Thyroid gland (tissue), 4 donors: ENCODE measurements at regions not wholly inside any gene's neighbourhood (a gene's known extent, or its start where the extent isn't known, plus 50 kb on each side); places are given as distances from the start of the nearest gene placed in this dataset.
"Not testable (repeated sequence)": the region's sequence is repeated elsewhere in the genome, so short reads cannot be mapped to it uniquely, and the experiment has no call there.

Experiments
- DNase-seq, 2 donors: peaks; one replicate each; pipeline ENCODE4 v3.0.0-alpha.2; 2019
- H3K27ac ChIP-seq, 3 donors: fragments of 200-600 bp; sonication (generic); 1 replicate in 2 of 3; 2 replicates in 1 of 3; pipeline ENCODE4 v1.5.1; 2016 to 2019; ENCODE audit warnings: mild to moderate bottlenecking in 1 of 3, moderate library complexity in 1 of 3
- H3K27me3 ChIP-seq: fragments of 200-600 bp; sonication (generic); one replicate; pipeline ENCODE4 v1.5.1; 2019
- H3K36me3 ChIP-seq, 2 donors: fragments of 200-600 bp; sonication (generic); one replicate each; pipeline ENCODE4 v1.5.1; 2016 to 2019
- H3K4me1 ChIP-seq, 2 donors: fragments of 200-600 bp; sonication (generic); one replicate each; pipeline ENCODE4 v1.5.1; 2017 to 2019
- H3K4me3 ChIP-seq, 3 donors: fragments of 200-600 bp; sonication (generic); replicated peaks in 1 of 3; 1 replicate in 2 of 3; 2 replicates in 1 of 3; pipeline ENCODE4 v1.5.1; 2016; ENCODE audit warnings: mild to moderate bottlenecking in 1 of 3
- H3K9me3 ChIP-seq: fragments of 200-600 bp; sonication (generic); one replicate; pipeline ENCODE4 v1.5.1; 2017
- CTCF ChIP-seq, 6 experiments: fragments of 200-600 bp in 3 of 6; fragments of 450-650 bp in 3 of 6; sonication (generic) in 3 of 6; IDR thresholded peaks; one replicate each; pipeline ENCODE4 v1.5.1; 2016 to 2019; ENCODE audit warnings: antibody characterized with exemption in 6 of 6, mild to moderate bottlenecking in 2 of 6, inconsistent platforms in 1 of 6, moderate library complexity in 1 of 6
- POLR2A ChIP-seq, 2 donors: fragments of 450-650 bp; IDR thresholded peaks; one replicate each; pipeline ENCODE4 v1.6.1; 2017; ENCODE audit warnings: antibody characterized with exemption in 2 of 2, mild to moderate bottlenecking in 2 of 2, moderate library complexity in 1 of 2
- WGBS, 2 donors: methylation state at CpG; one replicate each; pipeline ENCODE4 v1.1.5; 2017; 5-methylcytosine and 5-hydroxymethylcytosine counted together
- intact Hi-C: fragments of 100-400 bp; cut with DNase I; formaldehyde crosslinking; loops from one replicate; pipeline ENCODE4 v1.15.1; 2023

GRCh38 chr6:122877302-122877701 is 88.2 kb downstream of the SMPDL3A start:
- Histone ChIP-seq H3K27me3 (no peaks in the 10 kb centered on the region), H3K9me3 (no peaks in the 10 kb centered on the region), H3K36me3 (no peaks in the 10 kb centered on the region), H3K4me3 (no peak overlapping the region), H3K4me1 (no peaks in the 10 kb centered on the region), H3K27ac (no peak overlapping the region)
- TF ChIP-seq CTCF (IDR thresholded peaks at IDR 0.05) (no peak), POLR2A (IDR thresholded peaks at IDR 0.05) (no peak)
- WGBS, 2 donors = 90 to 91% methylated on average over 3 of the region's 3 CpGs
- no peak for DNase-seq
- intact Hi-C loops = no loop called here

GRCh38 chr6:122878796-122879195 is 89.7 kb downstream of the SMPDL3A start:
- H3K9me3 ChIP-seq = no peaks in the 10 kb centered on the region
- H3K36me3 ChIP-seq = no peaks in the 10 kb centered on the region
- TF ChIP-seq POLR2A (IDR thresholded peaks at IDR 0.05) (no peak), CTCF (IDR thresholded peaks at IDR 0.05) (no peak)
- 29 to 47% methylated on average over 1 of the region's 1 CpG for WGBS, 2 donors
- H3K4me3 ChIP-seq = no peak overlapping the region
- H3K27me3 ChIP-seq = no peaks in the 10 kb centered on the region
- intact Hi-C loops = no loop called here
- no peaks in the 10 kb centered on the region for H3K4me1 ChIP-seq
- DNase-seq = no peak
- H3K27ac ChIP-seq = no peak overlapping the region

GRCh38 chr6:122886481-122886880 is 97.4 kb downstream of the SMPDL3A start:
- TF ChIP-seq CTCF (IDR thresholded peaks at IDR 0.05) = no peak
- TF ChIP-seq POLR2A (IDR thresholded peaks at IDR 0.05) = no peak
- Histone ChIP-seq H3K36me3 (no peaks in the 10 kb centered on the region), H3K4me3 (no peak overlapping the region), H3K27ac (no peak overlapping the region), H3K4me1 (no peaks in the 10 kb centered on the region), H3K9me3 (no peaks in the 10 kb centered on the region), H3K27me3 (no peaks in the 10 kb centered on the region)
- intact Hi-C loops = no loop called here
- DNase-seq = no peak
- WGBS, 2 donors = 54 to 59% methylated on average over 4 of the region's 4 CpGs

DNA sequence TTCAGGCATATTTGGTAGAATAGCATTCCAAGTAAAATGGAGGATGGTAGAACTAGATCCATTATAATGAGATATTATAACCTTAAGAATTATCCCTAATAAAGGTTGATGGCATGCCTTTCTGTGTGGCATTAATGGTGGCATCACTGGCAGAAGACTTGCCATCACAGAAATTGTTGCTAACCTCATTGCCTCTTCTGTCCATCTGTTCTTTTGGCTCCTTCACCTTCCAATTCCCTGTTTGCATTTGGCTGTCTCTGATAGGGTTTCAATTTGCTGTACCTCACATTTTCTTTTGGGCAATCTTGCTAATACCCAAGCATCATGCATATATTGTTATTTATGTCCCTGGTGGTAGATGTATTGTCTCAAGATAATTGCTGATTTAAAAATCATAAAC is 98.9 kb downstream of the SMPDL3A start:
- intact Hi-C loops = no loop called here
- Histone ChIP-seq H3K27ac (no peak overlapping the region), H3K27me3 (no peaks in the 10 kb centered on the region), H3K4me1 (no peaks in the 10 kb centered on the region), H3K9me3 (no peaks in the 10 kb centered on the region), H3K4me3 (no peak overlapping the region), H3K36me3 (no peaks in the 10 kb centered on the region)
- no peak for DNase-seq
- TF ChIP-seq POLR2A (IDR thresholded peaks at IDR 0.05) = no peak

DNA sequence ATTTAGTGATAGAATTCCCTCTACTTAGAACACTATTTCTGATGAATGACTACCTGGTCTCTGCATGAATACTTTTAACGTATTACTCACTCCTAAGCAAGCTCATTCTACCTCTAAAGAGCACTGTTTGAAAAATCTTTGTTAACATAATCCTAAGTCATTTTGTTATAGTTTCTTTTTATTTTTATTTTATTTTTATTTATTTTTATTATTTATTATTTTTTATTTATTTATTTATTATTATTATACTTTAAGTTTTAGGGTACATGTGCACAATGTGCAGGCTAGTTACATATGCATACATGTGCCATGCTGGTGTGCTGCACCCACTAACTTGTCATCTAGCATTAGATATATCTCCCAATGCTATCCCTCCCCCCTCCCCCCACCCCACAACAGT is 99.6 kb downstream of the SMPDL3A start:
- H3K27me3 ChIP-seq, H3K36me3 ChIP-seq, H3K9me3 ChIP-seq, H3K4me1 ChIP-seq, H3K4me3 ChIP-seq, intact Hi-C loops, H3K27ac ChIP-seq, DNase-seq: not testable (repeated sequence)
- WGBS, 2 donors = 98% methylated on average over 1 of the region's 1 CpG

- DNase-seq = no peak
- intact Hi-C loops = no loop called here
- no peaks in the 10 kb centered on the region for H3K36me3 ChIP-seq
- H3K27me3 ChIP-seq = no peaks in the 10 kb centered on the region
- TF ChIP-seq CTCF (IDR thresholded peaks at IDR 0.05) = no peak
- TF ChIP-seq POLR2A (IDR thresholded peaks at IDR 0.05) = no peak
- H3K4me3 ChIP-seq = no peak overlapping the region
- 89% methylated on average over 4 of the region's 4 CpGs for WGBS, 2 donors
- H3K4me1 ChIP-seq = no peaks in the 10 kb centered on the region
- no peak overlapping the region for H3K27ac ChIP-seq
- no peaks in the 10 kb centered on the region for H3K9me3 ChIP-seq
These were observed 101.2 kb downstream of the SMPDL3A start for GRCh38 chr6:122890250-122890649.
